ENCODE measurements at regions not wholly inside any gene's neighbourhood (a gene's known extent, or its start where the extent isn't known, plus 50 kb on each side); places are given as distances from the start of the nearest gene placed in this dataset.

DNA sequence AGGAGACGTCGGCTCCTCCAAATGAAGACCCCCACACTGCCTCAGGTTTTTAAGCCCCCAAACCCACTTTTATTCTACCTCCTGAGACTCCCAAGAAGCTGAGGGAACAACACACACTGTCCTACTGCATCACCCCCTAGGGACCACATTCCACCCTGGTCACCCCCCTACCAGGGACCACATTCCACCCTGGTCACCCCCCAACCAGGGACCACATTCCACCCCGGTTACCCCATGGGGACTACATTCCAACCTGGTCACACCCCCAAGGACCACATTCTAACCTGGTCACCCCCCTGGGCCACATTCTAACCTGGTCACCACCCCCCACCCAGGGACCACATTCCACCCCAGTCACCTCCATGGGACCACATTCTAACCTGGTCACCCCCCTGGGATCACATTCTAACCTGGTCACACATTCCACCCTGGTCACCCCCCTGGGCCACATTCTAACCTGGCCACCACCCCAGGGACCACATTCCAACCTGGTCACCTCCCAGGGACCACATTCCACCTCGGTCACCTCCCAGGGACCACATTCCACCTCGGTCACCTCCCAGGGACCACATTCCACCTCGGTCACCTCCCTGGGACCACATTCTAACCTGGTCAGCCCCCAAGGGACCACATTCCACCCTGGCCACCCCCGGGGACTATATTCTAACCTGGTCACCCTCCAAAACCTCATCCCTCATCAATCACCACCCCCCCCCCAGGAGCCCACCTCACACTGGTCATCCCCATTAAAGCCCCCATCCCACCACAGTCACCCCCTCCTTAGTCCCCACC, 587.6 kb downstream of the NPHP4 start:
- Histone ChIP-seq H3K4me2 (replicated peaks; ENCODE audit: extremely low read depth, low read length, poor library complexity, severe bottlenecking) (no peak overlapping the region), H3K9ac (ENCODE audit: insufficient read depth, low read length, poor library complexity, severe bottlenecking) (no peak overlapping the region), H2AFZ (ENCODE audit: insufficient read depth, low read depth, low read length, poor library complexity, severe bottlenecking) (no peak overlapping the region), H3K27me3 (ENCODE audit: control insufficient read depth in 2 of 2, insufficient read depth in 2 of 2, low read length in 2 of 2) (no peaks in the 10 kb centered on the region), H3K79me2 (ENCODE audit: insufficient read depth, low read length) (no peaks in the 10 kb centered on the region), H4K20me1 (ENCODE audit: insufficient read depth, low read length) (no peaks in the 10 kb centered on the region), H3K36me3 (replicated peaks in 1 of 2; ENCODE audit: control insufficient read depth in 1 of 2, insufficient read depth in 2 of 2, low read length in 2 of 2) (no peaks in the 10 kb centered on the region), H3K9me3 (replicated peaks in 1 of 2; ENCODE audit: control insufficient read depth in 1 of 2, insufficient read depth in 1 of 2, low read length in 2 of 2) (no peaks in the 10 kb centered on the region), H3K27ac (ENCODE audit: low read depth in 1 of 2, low read length in 2 of 2) (no peak overlapping the region), H3K4me3 (replicated peaks in 1 of 3; ENCODE audit: low read depth in 2 of 3, low read length in 3 of 3) (no peak overlapping the region), H3K4me1 (ENCODE audit: control insufficient read depth in 1 of 2, insufficient read depth in 2 of 2, low read length in 2 of 2) (no peaks in the 10 kb centered on the region)
- Mint-ChIP-seq H3K27me3 (ENCODE audit: low read depth in 3 of 3) (peaks cover 1 to 3% (median 2%) of the 10 kb centered on the region in 3 donors), H3K9me3 (peaks cover 0 to 11% (median 1%) of the 10 kb centered on the region in 7 donors), H3K4me3 (no peak overlapping the region), H3K36me3 (no peaks in the 10 kb centered on the region), H3K27ac (no peak overlapping the region), H3K4me1 (no peaks in the 10 kb centered on the region)
- intact Hi-C loops (cut with micrococcal nuclease) = no loop called here
- WGBS (ENCODE audit: insufficient coverage) = 87% methylated on average over 7 of the region's 7 CpGs
- DNase-seq = no peak
- TF ChIP-seq, protein P1, sequence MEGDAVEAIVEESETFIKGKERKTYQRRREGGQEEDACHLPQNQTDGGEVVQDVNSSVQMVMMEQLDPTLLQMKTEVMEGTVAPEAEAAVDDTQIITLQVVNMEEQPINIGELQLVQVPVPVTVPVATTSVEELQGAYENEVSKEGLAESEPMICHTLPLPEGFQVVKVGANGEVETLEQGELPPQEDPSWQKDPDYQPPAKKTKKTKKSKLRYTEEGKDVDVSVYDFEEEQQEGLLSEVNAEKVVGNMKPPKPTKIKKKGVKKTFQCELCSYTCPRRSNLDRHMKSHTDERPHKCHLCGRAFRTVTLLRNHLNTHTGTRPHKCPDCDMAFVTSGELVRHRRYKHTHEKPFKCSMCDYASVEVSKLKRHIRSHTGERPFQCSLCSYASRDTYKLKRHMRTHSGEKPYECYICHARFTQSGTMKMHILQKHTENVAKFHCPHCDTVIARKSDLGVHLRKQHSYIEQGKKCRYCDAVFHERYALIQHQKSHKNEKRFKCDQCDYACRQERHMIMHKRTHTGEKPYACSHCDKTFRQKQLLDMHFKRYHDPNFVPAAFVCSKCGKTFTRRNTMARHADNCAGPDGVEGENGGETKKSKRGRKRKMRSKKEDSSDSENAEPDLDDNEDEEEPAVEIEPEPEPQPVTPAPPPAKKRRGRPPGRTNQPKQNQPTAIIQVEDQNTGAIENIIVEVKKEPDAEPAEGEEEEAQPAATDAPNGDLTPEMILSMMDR (IDR thresholded peaks at IDR 0.05) = no peak

DNA sequence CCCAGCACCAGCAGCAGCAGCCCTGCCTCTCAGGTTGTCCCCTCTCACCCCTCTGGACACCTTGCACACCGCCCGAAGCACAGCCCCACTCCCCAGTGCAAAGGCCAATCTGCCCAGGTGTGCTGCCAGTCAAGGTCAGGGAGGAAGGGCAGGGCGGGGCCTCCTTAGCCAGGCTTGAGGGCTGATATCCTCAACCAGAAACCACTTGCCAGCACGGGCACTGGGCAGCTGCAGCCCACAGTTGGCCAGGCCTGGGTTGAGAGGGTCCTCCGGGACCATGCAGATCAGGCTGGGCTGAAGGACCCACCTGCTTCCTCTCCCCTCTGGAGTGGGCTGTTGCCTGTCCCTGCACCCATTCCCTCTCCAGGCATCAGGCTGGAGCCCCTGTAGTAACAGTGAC, 588.3 kb downstream of the NPHP4 start:
- Histone ChIP-seq H2AFZ (ENCODE audit: insufficient read depth, low read depth, low read length, poor library complexity, severe bottlenecking) (no peak overlapping the region), H3K9ac (ENCODE audit: insufficient read depth, low read length, poor library complexity, severe bottlenecking) (no peak overlapping the region), H3K9me3 (replicated peaks in 1 of 2; ENCODE audit: control insufficient read depth in 1 of 2, insufficient read depth in 1 of 2, low read length in 2 of 2) (no peaks in the 10 kb centered on the region), H3K4me1 (ENCODE audit: control insufficient read depth in 1 of 2, insufficient read depth in 2 of 2, low read length in 2 of 2) (no peaks in the 10 kb centered on the region), H3K4me3 (replicated peaks in 1 of 3; ENCODE audit: low read depth in 2 of 3, low read length in 3 of 3) (no peak overlapping the region), H3K36me3 (replicated peaks in 1 of 2; ENCODE audit: control insufficient read depth in 1 of 2, insufficient read depth in 2 of 2, low read length in 2 of 2) (no peaks in the 10 kb centered on the region), H3K27me3 (ENCODE audit: control insufficient read depth in 2 of 2, insufficient read depth in 2 of 2, low read length in 2 of 2) (no peaks in the 10 kb centered on the region), H3K27ac (ENCODE audit: low read depth in 1 of 2, low read length in 2 of 2) (no peak overlapping the region), H3K4me2 (replicated peaks; ENCODE audit: extremely low read depth, low read length, poor library complexity, severe bottlenecking) (no peak overlapping the region), H3K79me2 (ENCODE audit: insufficient read depth, low read length) (no peaks in the 10 kb centered on the region), H4K20me1 (ENCODE audit: insufficient read depth, low read length) (no peaks in the 10 kb centered on the region)
- intact Hi-C loops (cut with micrococcal nuclease) = no loop called here
- Mint-ChIP-seq H3K4me3 (no peak overlapping the region), H3K27ac (no peak overlapping the region), H3K4me1 (no peaks in the 10 kb centered on the region), H3K27me3 (ENCODE audit: low read depth in 3 of 3) (peaks cover 1 to 3% (median 2%) of the 10 kb centered on the region in 3 donors), H3K9me3 (peaks cover 0 to 11% (median 3%) of the 10 kb centered on the region in 7 donors), H3K36me3 (no peaks in the 10 kb centered on the region)
- WGBS (ENCODE audit: insufficient coverage) = 82% methylated on average over 3 of the region's 5 CpGs
- no peak for DNase-seq
- TF ChIP-seq, protein P1 (IDR thresholded peaks at IDR 0.05) = no peak
